H9 (cell line): ENCODE measurements at regions not wholly inside any gene's neighbourhood (a gene's known extent, or its start where the extent isn't known, plus 50 kb on each side); places are given as distances from the start of the nearest gene placed in this dataset.

ENCODE experiments used
- DNase-seq: peaks from one replicate; pipeline ENCODE4 v3.0.0-alpha.2; 2017
- H2AFZ ChIP-seq: one replicate; pipeline ENCODE4 v1.6.1; 2013; ENCODE audit warnings: mild to moderate bottlenecking, low read length, control low read depth, moderate library complexity
- H2AK5ac ChIP-seq: 2 replicates; pipeline ENCODE4 v1.6.1; 2013; ENCODE audit warnings: low read length, control low read depth, mixed read lengths; ENCODE audit not compliant: insufficient read length
- H2BK120ac ChIP-seq: one replicate; pipeline ENCODE4 v1.6.1; 2013; ENCODE audit warnings: low read depth, mild to moderate bottlenecking, low read length, control low read depth, inconsistent platforms; ENCODE audit not compliant: poor library complexity, severe bottlenecking
- H2BK12ac ChIP-seq: 2 replicates; pipeline ENCODE4 v1.6.1; 2013; ENCODE audit warnings: low read length, control low read depth, mixed read lengths, low read depth; ENCODE audit not compliant: insufficient read length
- H2BK15ac ChIP-seq: 2 replicates; pipeline ENCODE4 v1.6.1; 2013; ENCODE audit warnings: low read depth, low read length, control low read depth
- H2BK20ac ChIP-seq: one replicate; pipeline ENCODE4 v1.6.1; 2013; ENCODE audit warnings: low read depth, mild to moderate bottlenecking, low read length, control low read depth, inconsistent platforms; ENCODE audit not compliant: poor library complexity, severe bottlenecking
- H2BK5ac ChIP-seq: 2 replicates; pipeline ENCODE4 v1.6.1; 2013; ENCODE audit warnings: low read length, control low read depth, mixed read lengths; ENCODE audit not compliant: insufficient read length
- H3K14ac ChIP-seq: 2 replicates; pipeline ENCODE4 v1.6.1; 2013; ENCODE audit warnings: low read length, control low read depth; ENCODE audit not compliant: insufficient read depth
- H3K18ac ChIP-seq: 2 replicates; pipeline ENCODE4 v1.6.1; 2013; ENCODE audit warnings: low read depth, mild to moderate bottlenecking, mixed read lengths, low read length, control low read depth; ENCODE audit not compliant: insufficient read length
- H3K23ac ChIP-seq: 2 replicates; pipeline ENCODE4 v1.6.1; 2013; ENCODE audit warnings: low read length, control low read depth, mixed read lengths, low read depth; ENCODE audit not compliant: insufficient read length
- H3K23me2 ChIP-seq: 2 replicates; pipeline ENCODE4 v1.6.1; 2013; ENCODE audit warnings: low read depth, mild to moderate bottlenecking, mixed read lengths, low read length, control low read depth; ENCODE audit not compliant: insufficient read length, poor library complexity, severe bottlenecking
- H3K27ac ChIP-seq: 2 replicates; pipeline ENCODE4 v1.5.1; 2013; ENCODE audit warnings: low read length, control low read depth, mixed read lengths, low read depth; ENCODE audit not compliant: insufficient read length
- H3K27me3 ChIP-seq: 2 replicates; pipeline ENCODE4 v1.6.1; 2013; ENCODE audit warnings: low read length, control low read depth, inconsistent platforms; ENCODE audit not compliant: insufficient read depth
- H3K4ac ChIP-seq: 2 replicates; pipeline ENCODE4 v1.6.1; 2013; ENCODE audit warnings: low read depth, mild to moderate bottlenecking, control low read depth, inconsistent platforms, low read length, moderate library complexity
- H3K4me1 ChIP-seq: 2 replicates; pipeline ENCODE4 v1.6.1; 2013; ENCODE audit warnings: low read length, control low read depth, inconsistent platforms; ENCODE audit not compliant: insufficient read depth
- H3K4me2 ChIP-seq: 2 replicates; pipeline ENCODE4 v1.6.1; 2013; ENCODE audit warnings: low read length, control low read depth, mixed read lengths; ENCODE audit not compliant: insufficient read length, insufficient read depth
- H3K56ac ChIP-seq: 2 replicates; pipeline ENCODE4 v1.6.1; 2013; ENCODE audit warnings: low read depth, mild to moderate bottlenecking, mixed read lengths, low read length, control low read depth; ENCODE audit not compliant: insufficient read length
- H3K79me1 ChIP-seq: 2 replicates; pipeline ENCODE4 v1.6.1; 2013; ENCODE audit warnings: low read depth, mild to moderate bottlenecking, moderate library complexity, low read length, control low read depth, inconsistent platforms; ENCODE audit not compliant: insufficient read depth, poor library complexity, severe bottlenecking
- H3K79me2 ChIP-seq: 2 replicates; pipeline ENCODE4 v1.6.1; 2013; ENCODE audit warnings: low read length, control low read depth, inconsistent platforms; ENCODE audit not compliant: insufficient read depth
- H3K9ac ChIP-seq: 2 replicates; pipeline ENCODE4 v1.6.1; 2013; ENCODE audit warnings: low read length, control low read depth, mixed read lengths; ENCODE audit not compliant: insufficient read length; ENCODE audit errors: extremely low read depth
- H3K9me3 ChIP-seq: one replicate; pipeline ENCODE4 v1.6.1; 2013; ENCODE audit warnings: low read depth, low read length, inconsistent platforms; ENCODE audit not compliant: control insufficient read depth
- H3T11ph ChIP-seq: one replicate; pipeline ENCODE4 v1.6.1; 2013; ENCODE audit warnings: mild to moderate bottlenecking, low read length, control low read depth, inconsistent platforms
- H4K20me1 ChIP-seq: one replicate; pipeline ENCODE4 v1.6.1; 2013; ENCODE audit not compliant: control insufficient read depth, insufficient read length, insufficient read depth
- H4K5ac ChIP-seq: 2 replicates; pipeline ENCODE4 v1.6.1; 2013; ENCODE audit warnings: low read depth, mild to moderate bottlenecking, mixed read lengths, low read length, control low read depth; ENCODE audit not compliant: insufficient read length
- H4K8ac ChIP-seq: replicated peaks from 2 replicates; pipeline ENCODE4 v1.6.1; 2013; ENCODE audit warnings: low read length, control low read depth, mixed read lengths, low read depth; ENCODE audit not compliant: insufficient read length
- H4K91ac ChIP-seq: 2 replicates; pipeline ENCODE4 v1.6.1; 2013; ENCODE audit warnings: low read depth, mild to moderate bottlenecking, moderate library complexity, mixed read lengths, low read length, control low read depth; ENCODE audit not compliant: insufficient read length
- H3K27ac Mint-ChIP-seq, 3 experiments: 2 replicates in 2 of 3; 3 replicates in 1 of 3; pipeline ENCODE4 v1.8.0; 2020 to 2021; ENCODE audit warnings: mixed read lengths in 3 of 3, mild to moderate bottlenecking in 1 of 3, moderate library complexity in 1 of 3
- H3K27me3 Mint-ChIP-seq: 2 replicates; pipeline ENCODE4 v1.8.0; 2021; ENCODE audit warnings: low read depth, mild to moderate bottlenecking, moderate library complexity, mixed read lengths
- H3K36me3 Mint-ChIP-seq, 3 experiments: 2 replicates in 2 of 3; 3 replicates in 1 of 3; pipeline ENCODE4 v1.8.0; 2020 to 2021; ENCODE audit warnings: low read depth in 3 of 3, mixed read lengths in 3 of 3; ENCODE audit not compliant: insufficient read depth in 1 of 3
- H3K4me1 Mint-ChIP-seq, 2 experiments: 2 replicates each; pipeline ENCODE4 v1.8.0; 2020; ENCODE audit warnings: mixed read lengths in 2 of 2
- H3K4me3 Mint-ChIP-seq, 2 experiments: 2 replicates in 1 of 2; 3 replicates in 1 of 2; pipeline ENCODE4 v1.8.0; 2020 to 2021; ENCODE audit warnings: mild to moderate bottlenecking in 2 of 2, mixed read lengths in 2 of 2, moderate library complexity in 1 of 2
- H3K9me3 Mint-ChIP-seq, 2 experiments: 2 replicates in 1 of 2; 3 replicates in 1 of 2; pipeline ENCODE4 v1.8.0; 2020; ENCODE audit warnings: mild to moderate bottlenecking in 2 of 2, mixed read lengths in 2 of 2, moderate library complexity in 1 of 2
- WGBS: extraction: QIAGEN DNeasy Blood & Tissue Kit; methylation state at CpG from one replicate; pipeline ENCODE4 v1.1.7; 2013; ENCODE audit warnings: missing lambda C conversion rate, low lambda C conversion rate, mixed read lengths; ENCODE audit not compliant: insufficient read length; ENCODE audit errors: extremely low coverage; 5-methylcytosine and 5-hydroxymethylcytosine counted together
- TF ChIP-seq, protein P1 (sequence below): fragments of 200-600 bp; sonication (generic); conservative IDR thresholded peaks from 3 replicates; pipeline ENCODE4 v1.8.0; 2021; ENCODE audit warnings: antibody characterized with exemption, mild to moderate bottlenecking

DNA sequence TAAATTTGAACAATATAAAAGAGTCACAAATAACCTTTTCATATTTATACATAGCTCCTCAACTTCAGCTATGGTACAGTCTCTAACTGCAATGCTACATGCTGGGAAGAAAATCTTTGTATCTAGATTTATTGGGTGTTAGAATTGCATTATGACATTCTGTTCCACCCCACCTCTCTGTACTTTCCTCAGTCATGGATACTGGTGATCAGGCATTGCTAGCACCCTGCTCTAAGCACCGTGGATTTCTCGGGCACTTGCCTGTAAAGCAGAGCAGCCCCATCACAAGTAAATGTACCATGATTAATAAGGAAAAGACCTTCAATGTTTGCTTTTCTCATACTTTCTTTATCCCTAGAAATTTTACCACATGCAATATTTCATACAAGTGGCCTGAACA is 1028.9 kb upstream of the INTU start:
- Histone ChIP-seq H3K79me1 (no peaks in the 10 kb centered on the region), H2BK15ac (no peak overlapping the region), H3K9me3 (no peaks in the 10 kb centered on the region), H3K9ac (no peak overlapping the region), H2BK120ac (no peak overlapping the region), H4K8ac (no peak overlapping the region), H3T11ph (no peak overlapping the region), H4K91ac (no peak overlapping the region), H3K4ac (no peak overlapping the region), H3K23me2 (no peaks in the 10 kb centered on the region), H4K20me1 (no peaks in the 10 kb centered on the region), H3K27me3 (no peaks in the 10 kb centered on the region), H2BK12ac (no peak overlapping the region), H2AFZ (no peak overlapping the region), H3K4me1 (no peaks in the 10 kb centered on the region), H3K23ac (no peak overlapping the region), H3K56ac (no peak overlapping the region), H4K5ac (no peak overlapping the region), H2BK5ac (no peak overlapping the region), H2BK20ac (no peak overlapping the region), H3K27ac (no peak overlapping the region), H3K14ac (no peak overlapping the region), H2AK5ac (no peak overlapping the region), H3K18ac (no peak overlapping the region), H3K4me2 (no peak overlapping the region), H3K79me2 (no peaks in the 10 kb centered on the region)
- TF ChIP-seq, protein P1, sequence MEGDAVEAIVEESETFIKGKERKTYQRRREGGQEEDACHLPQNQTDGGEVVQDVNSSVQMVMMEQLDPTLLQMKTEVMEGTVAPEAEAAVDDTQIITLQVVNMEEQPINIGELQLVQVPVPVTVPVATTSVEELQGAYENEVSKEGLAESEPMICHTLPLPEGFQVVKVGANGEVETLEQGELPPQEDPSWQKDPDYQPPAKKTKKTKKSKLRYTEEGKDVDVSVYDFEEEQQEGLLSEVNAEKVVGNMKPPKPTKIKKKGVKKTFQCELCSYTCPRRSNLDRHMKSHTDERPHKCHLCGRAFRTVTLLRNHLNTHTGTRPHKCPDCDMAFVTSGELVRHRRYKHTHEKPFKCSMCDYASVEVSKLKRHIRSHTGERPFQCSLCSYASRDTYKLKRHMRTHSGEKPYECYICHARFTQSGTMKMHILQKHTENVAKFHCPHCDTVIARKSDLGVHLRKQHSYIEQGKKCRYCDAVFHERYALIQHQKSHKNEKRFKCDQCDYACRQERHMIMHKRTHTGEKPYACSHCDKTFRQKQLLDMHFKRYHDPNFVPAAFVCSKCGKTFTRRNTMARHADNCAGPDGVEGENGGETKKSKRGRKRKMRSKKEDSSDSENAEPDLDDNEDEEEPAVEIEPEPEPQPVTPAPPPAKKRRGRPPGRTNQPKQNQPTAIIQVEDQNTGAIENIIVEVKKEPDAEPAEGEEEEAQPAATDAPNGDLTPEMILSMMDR: no peak
- Mint-ChIP-seq H3K4me1 (peaks cover 9 to 10% of the 10 kb centered on the region in 2 experiments), H3K27ac (no peak overlapping the region), H3K27me3 (no peaks in the 10 kb centered on the region), H3K4me3 (no peak overlapping the region), H3K36me3 (no peaks in the 10 kb centered on the region), H3K9me3 (no peaks in the 10 kb centered on the region)
- WGBS: no CpG with 5 or more reads among the region's 2 CpGs
- no peak for DNase-seq
